Heart left ventricle (tissue), 16 donors: ENCODE measurements at regions not wholly inside any gene's neighbourhood (a gene's known extent, or its start where the extent isn't known, plus 50 kb on each side); places are given as distances from the start of the nearest gene placed in this dataset.

ENCODE experiments used
- ATAC-seq, 4 donors: fragments of 200-7000 bp; cut with Tn5 transposase; one replicate each; pipeline ENCODE4 v1.9.1; 2020 to 2022; ENCODE audit warnings: moderate library complexity in 4 of 4, mild to moderate bottlenecking in 3 of 4, moderate number of reproducible peaks in 1 of 4
- DNase-seq, 5 donors: peaks; one replicate each; pipeline ENCODE4 v3.0.0-alpha.2; 2020
- H3K27ac ChIP-seq, 12 donors: fragments of 200-600 bp; sonication (generic) in 4 of 12; one replicate each; pipeline versions ENCODE4 v1.5.0 to v1.8.0; 2016 to 2022; ENCODE audit warnings: mild to moderate bottlenecking in 2 of 12
- H3K27me3 ChIP-seq, 9 donors: fragments of 200-600 bp; sonication (generic) in 2 of 9; one replicate each; pipeline versions ENCODE4 v1.5.1 to v1.8.0; 2016 to 2022; ENCODE audit warnings: mild to moderate bottlenecking in 3 of 9
- H3K36me3 ChIP-seq, 9 donors: fragments of 200-600 bp; sonication (generic) in 2 of 9; one replicate each; pipeline versions ENCODE4 v1.5.0 to v1.8.0; 2018 to 2022; ENCODE audit warnings: mild to moderate bottlenecking in 2 of 9
- H3K4me1 ChIP-seq, 12 donors: fragments of 200-600 bp; sonication (generic) in 4 of 12; one replicate each; pipeline versions ENCODE4 v1.5.0 to v1.8.0; 2016 to 2022; ENCODE audit warnings: mild to moderate bottlenecking in 3 of 12
- H3K4me3 ChIP-seq, 12 donors: fragments of 200-600 bp; sonication (generic) in 4 of 12; one replicate each; pipeline versions ENCODE4 v1.5.0 to v1.8.0; 2017 to 2022; ENCODE audit warnings: mild to moderate bottlenecking in 9 of 12, moderate library complexity in 4 of 12
- H3K9me3 ChIP-seq, 12 donors: fragments of 200-600 bp; sonication (generic) in 4 of 12; one replicate each; pipeline versions ENCODE4 v1.5.0 to v1.8.0; 2016 to 2022; ENCODE audit warnings: mild to moderate bottlenecking in 1 of 12
- CTCF ChIP-seq, 12 donors: fragments of 200-600 bp; sonication (generic) in 4 of 12; IDR thresholded peaks; one replicate each; pipeline versions ENCODE4 v1.5.0 to v1.8.0; 2018 to 2022; ENCODE audit warnings: antibody characterized with exemption in 12 of 12, mild to moderate bottlenecking in 5 of 12
- POLR2A ChIP-seq, 2 donors: fragments of 450-650 bp; IDR thresholded peaks; one replicate each; pipeline ENCODE4 v1.6.1; 2017; ENCODE audit warnings: antibody characterized with exemption in 2 of 2, mild to moderate bottlenecking in 2 of 2, moderate library complexity in 2 of 2
- WGBS, 4 donors: extraction: QIAGEN DNeasy Blood & Tissue Kit in 2 of 4; methylation state at CpG; one replicate each; pipeline versions ENCODE4 v1.1.5 to v1.1.7; 2013 to 2018; 5-methylcytosine and 5-hydroxymethylcytosine counted together
- intact Hi-C, 10 donors: fragments of 100-400 bp; cut with DNase I; formaldehyde crosslinking; loops; one replicate each; pipeline versions ENCODE4 v1.11.1 to v1.14.2; 2022
- donor health status: ischemic (EF 13 %, LVEDD 7.1; RV severe dilation, severe dysfunction).
- donor health status: healthy with polysubstance abuse.
- donor health status: DM: no; HTN: yes; CAD: no.
- donor health status: DM: no; HTN: no; CAD: no.
- donor health status: ischemic (EF 25% LVEDD 6.9; RV normal size, moderate dysfunction).
- donor health status: ischemic (EF 25% LVEDD 5.7; RV mildly dilated, moderate dysfunction).
- donor health status: healthy.
- donor health status: DM: yes; HTN: yes; CAD: no.
- donor health status: ischemic (EF 35%, LVEDD 5.7; RV mildly dilated, moderate dysfunction).
- donor health status: nonischemic (EF 11% LVEDD 7.7; RV severe dilation, severe dysfunction).
- donor health status: DM: yes; HTN: yes; CAD: no.
- donor health status: PGD.
- donor health status: ischemic (EF 29% LVEDD 5.4; RV normal size, mild dysfunction).
- donor health status: nonischemic (EF 23%, LVEDD 6.1; RV moderate dilation, normal function).

GRCh38 chr3:78177780-78178179, 1137.9 kb downstream of the ROBO2 start:
- no peak overlapping the region for H3K4me3 ChIP-seq
- 84 to 90% (median 89%) methylated on average over 2 of the region's 2 CpGs for WGBS, 4 donors
- no peaks in the 10 kb centered on the region for H3K36me3 ChIP-seq
- no peaks in the 10 kb centered on the region for H3K9me3 ChIP-seq
- H3K27me3 ChIP-seq, result no peaks in the 10 kb centered on the region
- DNase-seq (no peak), ATAC-seq (no peak)
- TF ChIP-seq CTCF (IDR thresholded peaks at IDR 0.05) (no peak), POLR2A (IDR thresholded peaks at IDR 0.05) (no peak)
- no peaks in the 10 kb centered on the region for H3K4me1 ChIP-seq
- intact Hi-C loops, result no loop called here
- H3K27ac ChIP-seq, result no peak overlapping the region

GRCh38 chr3:78178209-78178608, 1138.3 kb downstream of the ROBO2 start:
- Histone ChIP-seq H3K9me3 (no peaks in the 10 kb centered on the region), H3K27me3 (no peaks in the 10 kb centered on the region), H3K27ac (no peak overlapping the region), H3K36me3 (no peaks in the 10 kb centered on the region), H3K4me3 (no peak overlapping the region), H3K4me1 (no peaks in the 10 kb centered on the region)
- DNase-seq, result no peak
- intact Hi-C loops, result no loop called here
- TF ChIP-seq CTCF (IDR thresholded peaks at IDR 0.05), result no peak
- no peak for TF ChIP-seq POLR2A (IDR thresholded peaks at IDR 0.05)
- ATAC-seq, result no peak

GRCh38 chr3:78178740-78179363, 1139.0 kb downstream of the ROBO2 start:
- 87 to 96% (median 88%) methylated on average over 1 of the region's 1 CpG for WGBS, 4 donors
- Histone ChIP-seq H3K4me1 (no peaks in the 10 kb centered on the region), H3K36me3 (no peaks in the 10 kb centered on the region), H3K4me3 (no peak overlapping the region), H3K27ac (no peak overlapping the region), H3K27me3 (no peaks in the 10 kb centered on the region), H3K9me3 (no peaks in the 10 kb centered on the region)
- DNase-seq, result no peak
- intact Hi-C loops, result no loop called here
- no peak for ATAC-seq
- TF ChIP-seq POLR2A (IDR thresholded peaks at IDR 0.05), result no peak
- no peak for TF ChIP-seq CTCF (IDR thresholded peaks at IDR 0.05)

- no peak for TF ChIP-seq CTCF (IDR thresholded peaks at IDR 0.05)
- no peak for TF ChIP-seq POLR2A (IDR thresholded peaks at IDR 0.05)
- no peaks in the 10 kb centered on the region for H3K27me3 ChIP-seq
- H3K9me3 ChIP-seq, result no peaks in the 10 kb centered on the region
- 71 to 78% (median 76%) methylated on average over 7 of the region's 7 CpGs for WGBS, 4 donors
- no peaks in the 10 kb centered on the region for H3K36me3 ChIP-seq
- H3K27ac ChIP-seq, result no peak overlapping the region
- intact Hi-C loops, result loop anchor here in 1 of 10 donors (10.0 kb wide), 1 partner anchor 89 kb away; no protein-coding TSS in a partner anchor
- no peak overlapping the region for H3K4me3 ChIP-seq
- ATAC-seq (no peak), DNase-seq (no peak)
- H3K4me1 ChIP-seq, result no peaks in the 10 kb centered on the region
These were observed 1144.2 kb downstream of the ROBO2 start for GRCh38 chr3:78183906-78184599.
